Neural crest cell (in vitro differentiated cells): ENCODE measurements at regions not wholly inside any gene's neighbourhood (a gene's known extent, or its start where the extent isn't known, plus 50 kb on each side); places are given as distances from the start of the nearest gene placed in this dataset.

ENCODE experiments used
- DNase-seq: peaks from one replicate; pipeline ENCODE4 v3.0.0; 2021; ENCODE audit warnings: low read depth, mixed read lengths, low spot score
- H3K27ac Mint-ChIP-seq: one replicate; pipeline ENCODE4 v1.8.0; 2021; ENCODE audit warnings: mild to moderate bottlenecking, mixed read lengths; ENCODE audit not compliant: unreplicated experiment
- H3K27me3 Mint-ChIP-seq: 2 replicates; pipeline ENCODE4 v1.8.0; 2021; ENCODE audit warnings: low read depth, mild to moderate bottlenecking, mixed read lengths
- H3K36me3 Mint-ChIP-seq: 2 replicates; pipeline ENCODE4 v1.8.0; 2021; ENCODE audit warnings: low read depth, mild to moderate bottlenecking, mixed read lengths
- H3K4me1 Mint-ChIP-seq: 2 replicates; pipeline ENCODE4 v1.8.0; 2021; ENCODE audit warnings: mixed read lengths
- H3K4me3 Mint-ChIP-seq: one replicate; pipeline ENCODE4 v1.8.0; 2021; ENCODE audit warnings: mild to moderate bottlenecking, mixed read lengths
- H3K9me3 Mint-ChIP-seq: 2 replicates; pipeline ENCODE4 v1.8.0; 2021; ENCODE audit warnings: mixed read lengths
- TF ChIP-seq, protein P1 (sequence below): fragments of 200-600 bp; sonication (generic); conservative IDR thresholded peaks from 2 replicates; pipeline ENCODE4 v1.5.0; 2021; ENCODE audit warnings: antibody characterized with exemption, mild to moderate bottlenecking

- Mint-ChIP-seq H3K4me3 (no peak overlapping the region), H3K27ac (no peak overlapping the region), H3K36me3 (no peaks in the 10 kb centered on the region), H3K27me3 (no peaks in the 10 kb centered on the region), H3K4me1 (no peaks in the 10 kb centered on the region), H3K9me3 (no peaks in the 10 kb centered on the region)
- TF ChIP-seq, protein P1, sequence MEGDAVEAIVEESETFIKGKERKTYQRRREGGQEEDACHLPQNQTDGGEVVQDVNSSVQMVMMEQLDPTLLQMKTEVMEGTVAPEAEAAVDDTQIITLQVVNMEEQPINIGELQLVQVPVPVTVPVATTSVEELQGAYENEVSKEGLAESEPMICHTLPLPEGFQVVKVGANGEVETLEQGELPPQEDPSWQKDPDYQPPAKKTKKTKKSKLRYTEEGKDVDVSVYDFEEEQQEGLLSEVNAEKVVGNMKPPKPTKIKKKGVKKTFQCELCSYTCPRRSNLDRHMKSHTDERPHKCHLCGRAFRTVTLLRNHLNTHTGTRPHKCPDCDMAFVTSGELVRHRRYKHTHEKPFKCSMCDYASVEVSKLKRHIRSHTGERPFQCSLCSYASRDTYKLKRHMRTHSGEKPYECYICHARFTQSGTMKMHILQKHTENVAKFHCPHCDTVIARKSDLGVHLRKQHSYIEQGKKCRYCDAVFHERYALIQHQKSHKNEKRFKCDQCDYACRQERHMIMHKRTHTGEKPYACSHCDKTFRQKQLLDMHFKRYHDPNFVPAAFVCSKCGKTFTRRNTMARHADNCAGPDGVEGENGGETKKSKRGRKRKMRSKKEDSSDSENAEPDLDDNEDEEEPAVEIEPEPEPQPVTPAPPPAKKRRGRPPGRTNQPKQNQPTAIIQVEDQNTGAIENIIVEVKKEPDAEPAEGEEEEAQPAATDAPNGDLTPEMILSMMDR: no peak
- no peak for DNase-seq
These were observed 1474.0 kb upstream of the TMEFF2 start for GRCh38 chr2:193668557-193669323.

GRCh38 chr2:193627927-193628272 lies 1433.2 kb upstream of the TMEFF2 start:
- no peak overlapping the region for H3K27ac Mint-ChIP-seq
- no peak for DNase-seq
- H3K36me3 Mint-ChIP-seq: no peaks in the 10 kb centered on the region
- peaks cover 7% of the 10 kb centered on the region for H3K9me3 Mint-ChIP-seq
- no peak overlapping the region for H3K4me3 Mint-ChIP-seq
- no peaks in the 10 kb centered on the region for H3K27me3 Mint-ChIP-seq
- H3K4me1 Mint-ChIP-seq: no peaks in the 10 kb centered on the region
- TF ChIP-seq, protein P1: no peak

- H3K4me3 Mint-ChIP-seq: no peak overlapping the region
- H3K36me3 Mint-ChIP-seq: no peaks in the 10 kb centered on the region
- no peaks in the 10 kb centered on the region for H3K4me1 Mint-ChIP-seq
- no peak overlapping the region for H3K27ac Mint-ChIP-seq
- H3K9me3 Mint-ChIP-seq: peaks cover 7% of the 10 kb centered on the region
- TF ChIP-seq, protein P1: no peak
- DNase-seq: no peak
- H3K27me3 Mint-ChIP-seq: no peaks in the 10 kb centered on the region
These were observed 1432.6 kb upstream of the TMEFF2 start for GRCh38 chr2:193627187-193627926.

DNA sequence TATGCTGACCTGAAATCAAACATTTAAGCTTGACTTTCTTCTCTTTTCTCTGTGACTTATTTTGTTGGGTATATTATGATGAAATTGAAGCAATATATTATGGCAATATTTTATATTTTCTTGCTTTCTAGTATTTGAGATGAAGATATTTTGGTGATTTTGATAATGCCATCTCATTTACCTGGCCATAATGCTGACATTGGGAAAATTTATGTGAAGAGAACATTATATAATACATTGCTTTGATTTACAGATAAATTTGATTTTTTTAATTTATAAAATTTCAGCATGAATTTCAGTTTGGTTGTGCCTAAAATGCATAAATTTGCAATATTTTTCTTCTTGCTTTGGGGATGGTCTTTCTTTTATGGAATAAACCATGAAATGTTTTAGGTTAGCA lies 1413.7 kb upstream of the TMEFF2 start:
- TF ChIP-seq, protein P1: no peak
- H3K9me3 Mint-ChIP-seq: peaks cover under 1% of the 10 kb centered on the region
- H3K36me3 Mint-ChIP-seq: no peaks in the 10 kb centered on the region
- H3K4me1 Mint-ChIP-seq: no peaks in the 10 kb centered on the region
- no peaks in the 10 kb centered on the region for H3K27me3 Mint-ChIP-seq
- no peak overlapping the region for H3K27ac Mint-ChIP-seq
- no peak overlapping the region for H3K4me3 Mint-ChIP-seq
- DNase-seq: no peak

GRCh38 chr2:193590831-193591230 lies 1396.1 kb upstream of the TMEFF2 start:
- H3K4me1 Mint-ChIP-seq: no peaks in the 10 kb centered on the region

More at GRCh38 chr2:193590831-193591230, 1396.1 kb upstream of the TMEFF2 start:
- H3K9me3 Mint-ChIP-seq: peaks cover 12% of the 10 kb centered on the region
- no peak overlapping the region for H3K4me3 Mint-ChIP-seq
- peaks cover 14% of the 10 kb centered on the region for H3K36me3 Mint-ChIP-seq
- no peak for DNase-seq
- H3K27ac Mint-ChIP-seq: no peak overlapping the region
- H3K27me3 Mint-ChIP-seq: no peaks in the 10 kb centered on the region
- TF ChIP-seq, protein P1: no peak
